ENCODE measurements at regions not wholly inside any gene's neighbourhood (a gene's known extent, or its start where the extent isn't known, plus 50 kb on each side); places are given as distances from the start of the nearest gene placed in this dataset.
A peak's percentile ranks its signal among the peaks of the same experiment; 100 is the strongest.
"Not testable (repeated sequence)": the region's sequence is repeated elsewhere in the genome, so short reads cannot be mapped to it uniquely, and the experiment has no call there.

GRCh38 chr1:204775546-204775945 lies 90.0 kb upstream of the LRRN2 start:
- DNase-seq: no peak
- in situ Hi-C loops (cut with MboI; ENCODE audit: low pct_unique_long_range_greater_than_20kb, low sequenced_read_pairs): no loop called here

- in situ Hi-C loops (cut with MboI; ENCODE audit: low pct_unique_long_range_greater_than_20kb, low sequenced_read_pairs): no loop called here
- no peak for DNase-seq
Observed at GRCh38 chr1:204777591-204777990, 92.1 kb upstream of the LRRN2 start.

- in situ Hi-C loops (cut with MboI; ENCODE audit: low pct_unique_long_range_greater_than_20kb, low sequenced_read_pairs): no loop called here
Observed at GRCh38 chr1:204780630-204781029, 90.0 kb upstream of the NFASC start.

GRCh38 chr1:204782118-204782700 lies 88.5 kb upstream of the NFASC start:
- no peak for DNase-seq
- in situ Hi-C loops (cut with MboI; ENCODE audit: low pct_unique_long_range_greater_than_20kb, low sequenced_read_pairs): no loop called here

More at GRCh38 chr1:204780630-204781029, 90.0 kb upstream of the NFASC start:
- no peak for DNase-seq

GRCh38 chr1:204785023-204785422 lies 85.6 kb upstream of the NFASC start:
- in situ Hi-C loops (cut with MboI; ENCODE audit: low pct_unique_long_range_greater_than_20kb, low sequenced_read_pairs); DNase-seq: not testable (repeated sequence)

- in situ Hi-C loops (cut with MboI; ENCODE audit: low pct_unique_long_range_greater_than_20kb, low sequenced_read_pairs): no loop called here
- no peak for DNase-seq
Observed at GRCh38 chr1:204788470-204788869, 82.2 kb upstream of the NFASC start.

GRCh38 chr1:204791453-204792353 lies 79.0 kb upstream of the NFASC start:
- DNase-seq: peak; percentile 73
- in situ Hi-C loops (cut with MboI; ENCODE audit: low pct_unique_long_range_greater_than_20kb, low sequenced_read_pairs): no loop called here

- DNase-seq: no peak
- in situ Hi-C loops (cut with MboI; ENCODE audit: low pct_unique_long_range_greater_than_20kb, low sequenced_read_pairs): no loop called here
Observed at GRCh38 chr1:204792354-204792692, 78.3 kb upstream of the NFASC start.

GRCh38 chr1:204793259-204793914 lies 77.3 kb upstream of the NFASC start:
- DNase-seq: no peak
- in situ Hi-C loops (cut with MboI; ENCODE audit: low pct_unique_long_range_greater_than_20kb, low sequenced_read_pairs): no loop called here

GRCh38 chr1:204796886-204797285 lies 73.8 kb upstream of the NFASC start:
- DNase-seq; in situ Hi-C loops (cut with MboI; ENCODE audit: low pct_unique_long_range_greater_than_20kb, low sequenced_read_pairs): not testable (repeated sequence)

- in situ Hi-C loops (cut with MboI; ENCODE audit: low pct_unique_long_range_greater_than_20kb, low sequenced_read_pairs): no loop called here
- no peak for DNase-seq
Observed at GRCh38 chr1:204797401-204797800, 73.3 kb upstream of the NFASC start.

- no peak for DNase-seq
- in situ Hi-C loops (cut with MboI; ENCODE audit: low pct_unique_long_range_greater_than_20kb, low sequenced_read_pairs): loop anchor here (10.0 to 25.0 kb wide), 2 partner anchors 235 to 263 kb away; no protein-coding TSS in a partner anchor
Observed at GRCh38 chr1:204799630-204800029, 71.0 kb upstream of the NFASC start.

- in situ Hi-C loops (cut with MboI; ENCODE audit: low pct_unique_long_range_greater_than_20kb, low sequenced_read_pairs): loop anchor here (10.0 to 25.0 kb wide), 2 partner anchors 236 to 261 kb away; no protein-coding TSS in a partner anchor
- DNase-seq: no peak
Observed at GRCh38 chr1:204801211-204801610, 69.5 kb upstream of the NFASC start.

- in situ Hi-C loops (cut with MboI; ENCODE audit: low pct_unique_long_range_greater_than_20kb, low sequenced_read_pairs): loop anchor here (10.0 to 25.0 kb wide), 2 partner anchors 238 to 260 kb away; no protein-coding TSS in a partner anchor
Observed at GRCh38 chr1:204802401-204803175, 68.1 kb upstream of the NFASC start.

GRCh38 chr1:204803607-204804006 lies 67.1 kb upstream of the NFASC start:
- in situ Hi-C loops (cut with MboI; ENCODE audit: low pct_unique_long_range_greater_than_20kb, low sequenced_read_pairs): loop anchor here (10.0 to 25.0 kb wide), 2 partner anchors 239 to 259 kb away; no protein-coding TSS in a partner anchor
- DNase-seq: no peak

More at GRCh38 chr1:204802401-204803175, 68.1 kb upstream of the NFASC start:
- DNase-seq: no peak

- peak; percentile 94 for DNase-seq
- in situ Hi-C loops (cut with MboI; ENCODE audit: low pct_unique_long_range_greater_than_20kb, low sequenced_read_pairs): loop anchor here (10.0 to 25.0 kb wide), 2 partner anchors 242 to 255 kb away; no protein-coding TSS in a partner anchor
Observed at GRCh38 chr1:204806943-204807687, 63.5 kb upstream of the NFASC start.

GRCh38 chr1:204809488-204809887 lies 61.2 kb upstream of the NFASC start:
- in situ Hi-C loops (cut with MboI; ENCODE audit: low pct_unique_long_range_greater_than_20kb, low sequenced_read_pairs): loop anchor here (10.0 to 25.0 kb wide), 2 partner anchors 245 to 253 kb away; no protein-coding TSS in a partner anchor
- no peak for DNase-seq

GRCh38 chr1:204812842-204813241 lies 57.8 kb upstream of the NFASC start:
- in situ Hi-C loops (cut with MboI; ENCODE audit: low pct_unique_long_range_greater_than_20kb, low sequenced_read_pairs): loop anchor here (25.0 kb wide), 1 partner anchor 249 kb away; no protein-coding TSS in a partner anchor
- no peak for DNase-seq
